Glutamatergic neuron (in vitro differentiated cells): ENCODE measurements at regions not wholly inside any gene's neighbourhood (a gene's known extent, or its start where the extent isn't known, plus 50 kb on each side); places are given as distances from the start of the nearest gene placed in this dataset.

Experiments used
- DNase-seq: peaks from one replicate; pipeline ENCODE4 v3.0.0; 2022
- H3K27ac Mint-ChIP-seq: one replicate; pipeline ENCODE4 v1.8.0; 2020; ENCODE audit warnings: mild to moderate bottlenecking, mixed read lengths, inconsistent platforms; ENCODE audit not compliant: unreplicated experiment
- H3K27me3 Mint-ChIP-seq: one replicate; pipeline ENCODE4 v1.8.0; 2020; ENCODE audit warnings: mild to moderate bottlenecking, moderate library complexity, mixed read lengths, inconsistent platforms; ENCODE audit not compliant: unreplicated experiment
- H3K36me3 Mint-ChIP-seq: one replicate; pipeline ENCODE4 v1.8.0; 2020; ENCODE audit warnings: mild to moderate bottlenecking, mixed read lengths, inconsistent platforms; ENCODE audit not compliant: unreplicated experiment
- H3K4me1 Mint-ChIP-seq: one replicate; pipeline ENCODE4 v1.8.0; 2020; ENCODE audit warnings: mild to moderate bottlenecking, low read depth, mixed read lengths, inconsistent platforms; ENCODE audit not compliant: unreplicated experiment
- H3K4me3 Mint-ChIP-seq: one replicate; pipeline ENCODE4 v1.8.0; 2020; ENCODE audit warnings: mild to moderate bottlenecking, mixed read lengths, inconsistent platforms; ENCODE audit not compliant: unreplicated experiment
- H3K9me3 Mint-ChIP-seq: one replicate; pipeline ENCODE4 v1.8.0; 2020; ENCODE audit warnings: mild to moderate bottlenecking, moderate library complexity, mixed read lengths, inconsistent platforms; ENCODE audit not compliant: unreplicated experiment
- CTCF ChIP-seq: fragments of 200-600 bp; sonication (generic); IDR thresholded peaks from one replicate; pipeline ENCODE4 v1.5.0; 2021; ENCODE audit not compliant: partially characterized antibody, unreplicated experiment

DNA sequence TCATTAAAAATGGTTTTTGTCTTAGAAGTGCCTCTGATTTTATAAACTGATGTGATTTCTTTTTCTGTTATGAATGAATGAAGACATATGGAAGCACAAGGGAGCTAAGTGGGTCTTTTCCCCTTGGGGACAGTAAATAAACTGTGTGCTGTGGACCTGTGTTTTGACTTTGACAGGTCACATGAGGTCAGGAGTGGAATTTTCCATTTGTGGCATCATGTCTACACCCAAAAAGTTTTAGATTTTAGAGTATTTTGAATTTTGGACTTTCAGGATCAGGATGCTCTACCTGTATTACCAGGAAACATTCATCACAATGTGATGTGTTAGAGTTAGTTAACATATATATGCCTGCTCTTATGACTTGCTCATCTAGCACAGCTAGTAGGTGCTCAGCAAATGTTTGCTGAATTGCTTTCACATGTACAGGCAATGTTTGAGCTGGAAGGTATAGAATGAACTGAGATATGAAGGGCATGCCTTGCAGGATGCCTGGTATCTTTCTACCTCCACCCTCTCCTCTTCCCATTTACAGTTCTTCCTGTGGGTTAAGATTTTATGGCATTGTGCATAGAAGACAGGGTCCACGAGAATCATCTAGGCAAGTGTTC is 73.2 kb upstream of the NR3C1 start:
- Mint-ChIP-seq H3K4me3 (no peak overlapping the region), H3K4me1 (no peaks in the 10 kb centered on the region), H3K27ac (no peak overlapping the region), H3K36me3 (no peaks in the 10 kb centered on the region), H3K27me3 (no peaks in the 10 kb centered on the region), H3K9me3 (peaks cover 1% of the 10 kb centered on the region)
- no peak for TF ChIP-seq CTCF
- no peak for DNase-seq

- Mint-ChIP-seq H3K36me3 (no peaks in the 10 kb centered on the region), H3K27ac (no peak overlapping the region), H3K4me1 (no peaks in the 10 kb centered on the region), H3K4me3 (no peak overlapping the region), H3K27me3 (no peaks in the 10 kb centered on the region), H3K9me3 (peaks cover 1% of the 10 kb centered on the region)
- DNase-seq: no peak
- no peak for TF ChIP-seq CTCF
Observed at GRCh38 chr5:143474616-143475015, 71.1 kb upstream of the NR3C1 start.

GRCh38 chr5:143473481-143473880 is 70.0 kb upstream of the NR3C1 start:
- peaks cover 3% of the 10 kb centered on the region for H3K9me3 Mint-ChIP-seq
- no peak for TF ChIP-seq CTCF
- H3K4me1 Mint-ChIP-seq: no peaks in the 10 kb centered on the region
- H3K27ac Mint-ChIP-seq: no peak overlapping the region
- H3K4me3 Mint-ChIP-seq: no peak overlapping the region
- H3K27me3 Mint-ChIP-seq: no peaks in the 10 kb centered on the region
- no peaks in the 10 kb centered on the region for H3K36me3 Mint-ChIP-seq
- DNase-seq: no peak

DNA sequence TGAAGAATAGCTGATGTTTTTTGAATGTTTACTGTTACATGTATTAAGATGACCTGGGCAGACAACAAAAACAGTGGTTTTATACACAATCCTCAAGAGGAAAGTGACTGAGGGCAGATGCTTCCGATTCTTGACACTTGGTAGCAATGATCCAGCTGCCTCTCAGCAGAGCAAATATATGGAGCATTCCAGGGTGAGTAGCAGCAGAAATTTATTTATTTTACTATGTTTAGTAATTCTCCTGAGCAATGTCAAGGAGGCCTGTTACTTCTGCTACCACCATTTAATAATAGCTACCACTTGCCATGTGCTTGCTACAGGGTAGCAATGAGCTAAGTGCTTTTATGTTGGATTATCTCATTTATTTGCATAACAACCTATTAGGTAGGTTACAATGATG is 69.1 kb upstream of the NR3C1 start:
- H3K4me1 Mint-ChIP-seq: no peaks in the 10 kb centered on the region
- no peaks in the 10 kb centered on the region for H3K27me3 Mint-ChIP-seq
- no peaks in the 10 kb centered on the region for H3K36me3 Mint-ChIP-seq
- DNase-seq: no peak
- no peak for TF ChIP-seq CTCF
- H3K4me3 Mint-ChIP-seq: no peak overlapping the region
- H3K27ac Mint-ChIP-seq: no peak overlapping the region
- peaks cover 3% of the 10 kb centered on the region for H3K9me3 Mint-ChIP-seq

GRCh38 chr5:143471666-143472464 is 68.4 kb upstream of the NR3C1 start:
- H3K27ac Mint-ChIP-seq: no peak overlapping the region
- no peaks in the 10 kb centered on the region for H3K4me1 Mint-ChIP-seq

More at GRCh38 chr5:143471666-143472464, 68.4 kb upstream of the NR3C1 start:
- TF ChIP-seq CTCF: no peak
- no peak for DNase-seq
- Mint-ChIP-seq H3K36me3 (no peaks in the 10 kb centered on the region), H3K27me3 (no peaks in the 10 kb centered on the region), H3K9me3 (peaks cover 3% of the 10 kb centered on the region), H3K4me3 (no peak overlapping the region)
